H9 (cell line): ENCODE measurements at regions not wholly inside any gene's neighbourhood (a gene's known extent, or its start where the extent isn't known, plus 50 kb on each side); places are given as distances from the start of the nearest gene placed in this dataset.

Experiments
- DNase-seq: peaks from one replicate; pipeline ENCODE4 v3.0.0-alpha.2; 2017
- H2AFZ ChIP-seq: one replicate; pipeline ENCODE4 v1.6.1; 2013; ENCODE audit warnings: mild to moderate bottlenecking, low read length, control low read depth, moderate library complexity
- H2AK5ac ChIP-seq: 2 replicates; pipeline ENCODE4 v1.6.1; 2013; ENCODE audit warnings: low read length, control low read depth, mixed read lengths; ENCODE audit not compliant: insufficient read length
- H2BK120ac ChIP-seq: one replicate; pipeline ENCODE4 v1.6.1; 2013; ENCODE audit warnings: low read depth, mild to moderate bottlenecking, low read length, control low read depth, inconsistent platforms; ENCODE audit not compliant: poor library complexity, severe bottlenecking
- H2BK12ac ChIP-seq: 2 replicates; pipeline ENCODE4 v1.6.1; 2013; ENCODE audit warnings: low read length, control low read depth, mixed read lengths, low read depth; ENCODE audit not compliant: insufficient read length
- H2BK15ac ChIP-seq: 2 replicates; pipeline ENCODE4 v1.6.1; 2013; ENCODE audit warnings: low read depth, low read length, control low read depth
- H2BK20ac ChIP-seq: one replicate; pipeline ENCODE4 v1.6.1; 2013; ENCODE audit warnings: low read depth, mild to moderate bottlenecking, low read length, control low read depth, inconsistent platforms; ENCODE audit not compliant: poor library complexity, severe bottlenecking
- H2BK5ac ChIP-seq: 2 replicates; pipeline ENCODE4 v1.6.1; 2013; ENCODE audit warnings: low read length, control low read depth, mixed read lengths; ENCODE audit not compliant: insufficient read length
- H3K14ac ChIP-seq: 2 replicates; pipeline ENCODE4 v1.6.1; 2013; ENCODE audit warnings: low read length, control low read depth; ENCODE audit not compliant: insufficient read depth
- H3K18ac ChIP-seq: 2 replicates; pipeline ENCODE4 v1.6.1; 2013; ENCODE audit warnings: low read depth, mild to moderate bottlenecking, mixed read lengths, low read length, control low read depth; ENCODE audit not compliant: insufficient read length
- H3K23ac ChIP-seq: 2 replicates; pipeline ENCODE4 v1.6.1; 2013; ENCODE audit warnings: low read length, control low read depth, mixed read lengths, low read depth; ENCODE audit not compliant: insufficient read length
- H3K23me2 ChIP-seq: 2 replicates; pipeline ENCODE4 v1.6.1; 2013; ENCODE audit warnings: low read depth, mild to moderate bottlenecking, mixed read lengths, low read length, control low read depth; ENCODE audit not compliant: insufficient read length, poor library complexity, severe bottlenecking
- H3K27ac ChIP-seq: 2 replicates; pipeline ENCODE4 v1.5.1; 2013; ENCODE audit warnings: low read length, control low read depth, mixed read lengths, low read depth; ENCODE audit not compliant: insufficient read length
- H3K27me3 ChIP-seq: 2 replicates; pipeline ENCODE4 v1.6.1; 2013; ENCODE audit warnings: low read length, control low read depth, inconsistent platforms; ENCODE audit not compliant: insufficient read depth
- H3K4ac ChIP-seq: 2 replicates; pipeline ENCODE4 v1.6.1; 2013; ENCODE audit warnings: low read depth, mild to moderate bottlenecking, control low read depth, inconsistent platforms, low read length, moderate library complexity
- H3K4me1 ChIP-seq: 2 replicates; pipeline ENCODE4 v1.6.1; 2013; ENCODE audit warnings: low read length, control low read depth, inconsistent platforms; ENCODE audit not compliant: insufficient read depth
- H3K4me2 ChIP-seq: 2 replicates; pipeline ENCODE4 v1.6.1; 2013; ENCODE audit warnings: low read length, control low read depth, mixed read lengths; ENCODE audit not compliant: insufficient read length, insufficient read depth
- H3K56ac ChIP-seq: 2 replicates; pipeline ENCODE4 v1.6.1; 2013; ENCODE audit warnings: low read depth, mild to moderate bottlenecking, mixed read lengths, low read length, control low read depth; ENCODE audit not compliant: insufficient read length
- H3K79me1 ChIP-seq: 2 replicates; pipeline ENCODE4 v1.6.1; 2013; ENCODE audit warnings: low read depth, mild to moderate bottlenecking, moderate library complexity, low read length, control low read depth, inconsistent platforms; ENCODE audit not compliant: insufficient read depth, poor library complexity, severe bottlenecking
- H3K79me2 ChIP-seq: 2 replicates; pipeline ENCODE4 v1.6.1; 2013; ENCODE audit warnings: low read length, control low read depth, inconsistent platforms; ENCODE audit not compliant: insufficient read depth
- H3K9ac ChIP-seq: 2 replicates; pipeline ENCODE4 v1.6.1; 2013; ENCODE audit warnings: low read length, control low read depth, mixed read lengths; ENCODE audit not compliant: insufficient read length; ENCODE audit errors: extremely low read depth
- H3K9me3 ChIP-seq: one replicate; pipeline ENCODE4 v1.6.1; 2013; ENCODE audit warnings: low read depth, low read length, inconsistent platforms; ENCODE audit not compliant: control insufficient read depth
- H3T11ph ChIP-seq: one replicate; pipeline ENCODE4 v1.6.1; 2013; ENCODE audit warnings: mild to moderate bottlenecking, low read length, control low read depth, inconsistent platforms
- H4K20me1 ChIP-seq: one replicate; pipeline ENCODE4 v1.6.1; 2013; ENCODE audit not compliant: control insufficient read depth, insufficient read length, insufficient read depth
- H4K5ac ChIP-seq: 2 replicates; pipeline ENCODE4 v1.6.1; 2013; ENCODE audit warnings: low read depth, mild to moderate bottlenecking, mixed read lengths, low read length, control low read depth; ENCODE audit not compliant: insufficient read length
- H4K8ac ChIP-seq: replicated peaks from 2 replicates; pipeline ENCODE4 v1.6.1; 2013; ENCODE audit warnings: low read length, control low read depth, mixed read lengths, low read depth; ENCODE audit not compliant: insufficient read length
- H4K91ac ChIP-seq: 2 replicates; pipeline ENCODE4 v1.6.1; 2013; ENCODE audit warnings: low read depth, mild to moderate bottlenecking, moderate library complexity, mixed read lengths, low read length, control low read depth; ENCODE audit not compliant: insufficient read length
- H3K27ac Mint-ChIP-seq, 3 experiments: 2 replicates in 2 of 3; 3 replicates in 1 of 3; pipeline ENCODE4 v1.8.0; 2020 to 2021; ENCODE audit warnings: mixed read lengths in 3 of 3, mild to moderate bottlenecking in 1 of 3, moderate library complexity in 1 of 3
- H3K27me3 Mint-ChIP-seq: 2 replicates; pipeline ENCODE4 v1.8.0; 2021; ENCODE audit warnings: low read depth, mild to moderate bottlenecking, moderate library complexity, mixed read lengths
- H3K36me3 Mint-ChIP-seq, 3 experiments: 2 replicates in 2 of 3; 3 replicates in 1 of 3; pipeline ENCODE4 v1.8.0; 2020 to 2021; ENCODE audit warnings: low read depth in 3 of 3, mixed read lengths in 3 of 3; ENCODE audit not compliant: insufficient read depth in 1 of 3
- H3K4me1 Mint-ChIP-seq, 2 experiments: 2 replicates each; pipeline ENCODE4 v1.8.0; 2020; ENCODE audit warnings: mixed read lengths in 2 of 2
- H3K4me3 Mint-ChIP-seq, 2 experiments: 2 replicates in 1 of 2; 3 replicates in 1 of 2; pipeline ENCODE4 v1.8.0; 2020 to 2021; ENCODE audit warnings: mild to moderate bottlenecking in 2 of 2, mixed read lengths in 2 of 2, moderate library complexity in 1 of 2
- H3K9me3 Mint-ChIP-seq, 2 experiments: 2 replicates in 1 of 2; 3 replicates in 1 of 2; pipeline ENCODE4 v1.8.0; 2020; ENCODE audit warnings: mild to moderate bottlenecking in 2 of 2, mixed read lengths in 2 of 2, moderate library complexity in 1 of 2
- CTCF ChIP-seq: fragments of 200-600 bp; sonication (generic); conservative IDR thresholded peaks from 3 replicates; pipeline ENCODE4 v1.8.0; 2021; ENCODE audit warnings: antibody characterized with exemption, mild to moderate bottlenecking
- WGBS: extraction: QIAGEN DNeasy Blood & Tissue Kit; methylation state at CpG from one replicate; pipeline ENCODE4 v1.1.7; 2013; ENCODE audit warnings: missing lambda C conversion rate, low lambda C conversion rate, mixed read lengths; ENCODE audit not compliant: insufficient read length; ENCODE audit errors: extremely low coverage; 5-methylcytosine and 5-hydroxymethylcytosine counted together

- Mint-ChIP-seq H3K4me1 (no peaks in the 10 kb centered on the region), H3K9me3 (no peaks in the 10 kb centered on the region), H3K27me3 (no peaks in the 10 kb centered on the region), H3K4me3 (no peak overlapping the region), H3K36me3 (no peaks in the 10 kb centered on the region), H3K27ac (no peak overlapping the region)
- H3K56ac ChIP-seq = no peak overlapping the region
- H3K23ac ChIP-seq = no peak overlapping the region
- no peaks in the 10 kb centered on the region for H3K4me1 ChIP-seq
- no peak overlapping the region for H4K8ac ChIP-seq
- H4K91ac ChIP-seq = no peak overlapping the region
- H2BK5ac ChIP-seq = no peak overlapping the region
- H4K20me1 ChIP-seq = no peaks in the 10 kb centered on the region
- H3K27me3 ChIP-seq = no peaks in the 10 kb centered on the region
- H2AFZ ChIP-seq = no peak overlapping the region
- no peak overlapping the region for H2AK5ac ChIP-seq
- H3K9ac ChIP-seq = no peak overlapping the region
- no peak overlapping the region for H2BK15ac ChIP-seq
- H2BK20ac ChIP-seq = no peak overlapping the region
- no peaks in the 10 kb centered on the region for H3K79me1 ChIP-seq
- TF ChIP-seq CTCF = no peak
- H3K4ac ChIP-seq = no peak overlapping the region
- H3K27ac ChIP-seq = no peak overlapping the region
- no peaks in the 10 kb centered on the region for H3K23me2 ChIP-seq
- no peaks in the 10 kb centered on the region for H3K9me3 ChIP-seq
- H3K4me2 ChIP-seq = no peak overlapping the region
- H3T11ph ChIP-seq = no peak overlapping the region
- no peaks in the 10 kb centered on the region for H3K79me2 ChIP-seq
- no peak overlapping the region for H3K14ac ChIP-seq
- no peak overlapping the region for H4K5ac ChIP-seq
- no peak for DNase-seq
- WGBS = no CpG with 5 or more reads among the region's 1 CpG
- H2BK12ac ChIP-seq = no peak overlapping the region
- no peak overlapping the region for H2BK120ac ChIP-seq
- no peak overlapping the region for H3K18ac ChIP-seq
Measured at GRCh38 chr14:42004321-42004720, 397.6 kb downstream of the LRFN5 start.
